MCF 10A (cell line): ENCODE measurements at regions not wholly inside any gene's neighbourhood (a gene's known extent, or its start where the extent isn't known, plus 50 kb on each side); places are given as distances from the start of the nearest gene placed in this dataset.
A peak's percentile ranks its signal among the peaks of the same experiment; 100 is the strongest.

Experiments used
- BruUV-seq: library from RNA; stranded (reverse); fragments of 400-500 nt; replicated peaks from 2 replicates; lab custom pipeline; 2021; lab: Mats Ljungman, UMichigan
- CTCF ChIA-PET: fragments of 300-600 bp; sonication (Branson Sonifier 250); formaldehyde crosslinking; extraction: SDS; loops from one replicate; lab custom pipeline; 2021; ENCODE audit warnings: antibody characterized with exemption, inconsistent platforms; lab: Yijun Ruan, JAX
- POLR2A ChIA-PET: fragments of 300-600, 350-650 bp; sonication (Branson Sonifier 250); formaldehyde crosslinking; extraction: SDS; loops from one replicate; lab custom pipeline; 2020; ENCODE audit warnings: antibody characterized with exemption, inconsistent platforms; lab: Yijun Ruan, JAX
- DNase-seq: peaks from one replicate; pipeline ENCODE4 v3.0.0-alpha.2; 2018; ENCODE audit not compliant: unreplicated experiment
- H3K27ac Mint-ChIP-seq: one replicate; pipeline ENCODE4 v1.8.0; 2022; ENCODE audit warnings: mild to moderate bottlenecking, low read depth, mixed read lengths; ENCODE audit not compliant: unreplicated experiment
- H3K27me3 Mint-ChIP-seq: one replicate; pipeline ENCODE4 v1.8.0; 2022; ENCODE audit warnings: mixed read lengths; ENCODE audit not compliant: insufficient read depth, unreplicated experiment
- H3K36me3 Mint-ChIP-seq: one replicate; pipeline ENCODE4 v1.8.0; 2022; ENCODE audit warnings: mild to moderate bottlenecking, moderate library complexity, mixed read lengths; ENCODE audit not compliant: insufficient read depth, unreplicated experiment
- H3K4me1 Mint-ChIP-seq: one replicate; pipeline ENCODE4 v1.8.0; 2022; ENCODE audit warnings: mixed read lengths; ENCODE audit not compliant: insufficient read depth, unreplicated experiment
- H3K4me3 Mint-ChIP-seq: one replicate; pipeline ENCODE4 v1.8.0; 2022; ENCODE audit warnings: mild to moderate bottlenecking, moderate library complexity, mixed read lengths; ENCODE audit not compliant: unreplicated experiment
- H3K9me3 Mint-ChIP-seq: one replicate; pipeline ENCODE4 v1.8.0; 2022; ENCODE audit warnings: mixed read lengths; ENCODE audit not compliant: unreplicated experiment
- CTCF ChIP-seq: fragments of 200-600 bp; IDR thresholded peaks from one replicate; pipeline ENCODE4 v1.8.0; 2022; ENCODE audit warnings: antibody characterized with exemption, mild to moderate bottlenecking; ENCODE audit not compliant: unreplicated experiment
- intact Hi-C: fragments of 100-400 bp; cut with micrococcal nuclease; formaldehyde crosslinking; loops from 2 replicates; pipeline ENCODE4 v1.14.1; 2022

GRCh38 chr18:34978953-34979608, 62.1 kb upstream of the MAPRE2 start:
- CTCF ChIA-PET: interaction anchor here (0.5 to 1.4 kb wide), 5 partner anchors 8 to 166 kb away, joined by 3 to 4 read pairs (median 3); no protein-coding TSS in a partner anchor
- H3K27ac Mint-ChIP-seq: peak overlapping the region; percentile 57
- no peaks in the 10 kb centered on the region for H3K9me3 Mint-ChIP-seq
- peaks cover 37% of the 10 kb centered on the region for H3K27me3 Mint-ChIP-seq
- peaks cover 23% of the 10 kb centered on the region for H3K4me1 Mint-ChIP-seq
- intact Hi-C loops: loop anchor here (5.0 to 10.0 kb wide), 2 partner anchors 47 to 114 kb away; no protein-coding TSS in a partner anchor
- BruUV-seq: no TSS peak
- POLR2A ChIA-PET: interaction anchor here (0.6 to 1.4 kb wide), 6 partner anchors 9 to 166 kb away, joined by 3 to 7 read pairs (median 4); no protein-coding TSS in a partner anchor
- H3K36me3 Mint-ChIP-seq: no peaks in the 10 kb centered on the region
- TF ChIP-seq CTCF: no peak
- H3K4me3 Mint-ChIP-seq: peak overlapping the region; percentile 75
- peak; percentile 93 for DNase-seq

GRCh38 chr18:34981487-34981886, 59.7 kb upstream of the MAPRE2 start:
- intact Hi-C loops: no loop called here
- TF ChIP-seq CTCF: no peak
- Mint-ChIP-seq H3K4me1 (peaks cover 23% of the 10 kb centered on the region), H3K27ac (no peak overlapping the region), H3K27me3 (peaks cover 13% of the 10 kb centered on the region), H3K9me3 (no peaks in the 10 kb centered on the region), H3K36me3 (no peaks in the 10 kb centered on the region), H3K4me3 (no peak overlapping the region)
- CTCF ChIA-PET: interaction anchor here (1.2 kb wide), 1 partner anchor 40 kb away, joined by 3 read pairs; no protein-coding TSS in a partner anchor
- BruUV-seq: no TSS peak
- POLR2A ChIA-PET: interaction anchor here (0.5 to 1.6 kb wide), 3 partner anchors 10 to 578 kb away, joined by 4 to 5 read pairs (median 5); no protein-coding TSS in a partner anchor
- DNase-seq: peak; percentile 17

- POLR2A ChIA-PET: no interaction called here
- CTCF ChIA-PET: interaction anchor here (0.7 to 1.3 kb wide), 2 partner anchors 39 to 157 kb away, joined by 5 read pairs; no protein-coding TSS in a partner anchor
- Mint-ChIP-seq H3K9me3 (no peaks in the 10 kb centered on the region), H3K4me1 (peaks cover 8% of the 10 kb centered on the region), H3K27me3 (no peaks in the 10 kb centered on the region), H3K36me3 (no peaks in the 10 kb centered on the region), H3K4me3 (no peak overlapping the region), H3K27ac (no peak overlapping the region)
- intact Hi-C loops: no loop called here
- DNase-seq: no peak
- BruUV-seq: no TSS peak
- TF ChIP-seq CTCF: no peak
Measured at GRCh38 chr18:34985963-34986362, 55.2 kb upstream of the MAPRE2 start.

GRCh38 chr18:34990597-34990996, 50.6 kb upstream of the MAPRE2 start:
- H3K36me3 Mint-ChIP-seq: no peaks in the 10 kb centered on the region
- POLR2A ChIA-PET: interaction anchor here (1.0 to 1.2 kb wide), 2 partner anchors 10 to 60 kb away, joined by 3 to 5 read pairs; no protein-coding TSS in a partner anchor
- CTCF ChIA-PET: interaction anchor here (1.3 to 1.8 kb wide), 2 partner anchors 11 to 153 kb away, joined by 3 to 6 read pairs; no protein-coding TSS in a partner anchor
- no peaks in the 10 kb centered on the region for H3K9me3 Mint-ChIP-seq
- DNase-seq: peak; percentile 89
- H3K27me3 Mint-ChIP-seq: no peaks in the 10 kb centered on the region
- no TSS peak for BruUV-seq
- H3K4me1 Mint-ChIP-seq: peaks cover 18% of the 10 kb centered on the region
- intact Hi-C loops: no loop called here
- H3K27ac Mint-ChIP-seq: peak overlapping the region; percentile 4
- TF ChIP-seq CTCF: no peak
- no peak overlapping the region for H3K4me3 Mint-ChIP-seq
